OCI-LY1 (cell line): ENCODE measurements at regions not wholly inside any gene's neighbourhood (a gene's known extent, or its start where the extent isn't known, plus 50 kb on each side); places are given as distances from the start of the nearest gene placed in this dataset.

ENCODE experiments used
- H2AFZ ChIP-seq: fragments of 200-600 bp; sonication (generic), shearing (Covaris generic); 2 replicates; pipeline ENCODE4 v1.6.0; 2014; ENCODE audit warnings: antibody characterized with exemption, mild to moderate bottlenecking, low read length
- H3F3A ChIP-seq: fragments of 200-600 bp; sonication (generic), shearing (Covaris generic); 2 replicates; pipeline ENCODE4 v1.6.0; 2014; ENCODE audit warnings: mild to moderate bottlenecking, antibody characterized with exemption, low read length, moderate library complexity; ENCODE audit not compliant: insufficient read depth
- H3K27ac ChIP-seq: fragments of 200-600 bp; sonication (generic); 2 replicates; pipeline ENCODE4 v1.5.1; 2014; ENCODE audit warnings: low read length, mixed run types, mild to moderate bottlenecking, low read depth; ENCODE audit not compliant: poor library complexity, severe bottlenecking
- H3K27me3 ChIP-seq: fragments of 200-600 bp; sonication (generic); 2 replicates; pipeline ENCODE4 v1.6.0; 2014; ENCODE audit warnings: antibody characterized with exemption, mild to moderate bottlenecking, low read length, moderate library complexity; ENCODE audit not compliant: insufficient read depth
- H3K36me3 ChIP-seq: fragments of 200-600 bp; sonication (generic); 2 replicates; pipeline ENCODE4 v1.6.1; 2014; ENCODE audit warnings: mild to moderate bottlenecking, antibody characterized with exemption, low read length, moderate library complexity, mixed read lengths; ENCODE audit not compliant: insufficient read depth
- H3K4me1 ChIP-seq: fragments of 200-600 bp; sonication (generic); 2 replicates; pipeline ENCODE4 v1.5.1; 2014; ENCODE audit warnings: mild to moderate bottlenecking, low read length, moderate library complexity; ENCODE audit not compliant: insufficient read depth, severe bottlenecking
- H3K4me2 ChIP-seq: fragments of 200-600 bp; sonication (generic), shearing (Covaris generic); 2 replicates; pipeline ENCODE4 v1.6.1; 2014; ENCODE audit warnings: low read length
- H3K4me3 ChIP-seq: fragments of 200-600 bp; sonication (generic); 2 replicates; pipeline ENCODE4 v1.5.1; 2014; ENCODE audit warnings: low read length, low read depth, mild to moderate bottlenecking, mixed read lengths; ENCODE audit not compliant: poor library complexity, severe bottlenecking
- H3K79me2 ChIP-seq: fragments of 200-600 bp; shearing (Covaris generic); 2 replicates; pipeline ENCODE4 v1.6.1; 2016; ENCODE audit warnings: mixed run types, low read length, mixed read lengths; ENCODE audit not compliant: insufficient read depth
- H3K9ac ChIP-seq: fragments of 200-600 bp; sonication (generic), shearing (Covaris generic); 2 replicates; pipeline ENCODE4 v1.6.1; 2014; ENCODE audit warnings: mild to moderate bottlenecking, low read length, mixed read lengths
- H3K9me2 ChIP-seq: fragments of 200-600 bp; sonication (generic), shearing (Covaris generic); 2 replicates; pipeline ENCODE4 v1.6.1; 2014; ENCODE audit warnings: low read depth, mild to moderate bottlenecking, low read length, mixed read lengths
- H3K9me3 ChIP-seq: fragments of 200-600 bp; shearing (Covaris generic); 2 replicates; pipeline ENCODE4 v1.6.1; 2014; ENCODE audit warnings: low read length, mixed read lengths
- H4K20me1 ChIP-seq: fragments of 200-600 bp; sonication (generic), shearing (Covaris generic); 2 replicates; pipeline ENCODE4 v1.6.0; 2016; ENCODE audit warnings: mild to moderate bottlenecking, low read length; ENCODE audit not compliant: insufficient read depth
- CTCF ChIP-seq: fragments of 200-600 bp; sonication (generic), shearing (Covaris generic); IDR thresholded peaks from 2 replicates; pipeline ENCODE4 v1.5.1; 2017; ENCODE audit warnings: mild to moderate bottlenecking, antibody characterized with exemption, low read length, moderate library complexity, mixed read lengths
- EZH2 ChIP-seq: fragments of 200-600 bp; sonication (generic), shearing (Covaris generic); IDR thresholded peaks from 2 replicates; pipeline ENCODE4 v1.8.0; 2017; ENCODE audit warnings: borderline replicate concordance, mixed run types, mild to moderate bottlenecking, antibody characterized with exemption, low read length, moderate library complexity, mixed read lengths

DNA sequence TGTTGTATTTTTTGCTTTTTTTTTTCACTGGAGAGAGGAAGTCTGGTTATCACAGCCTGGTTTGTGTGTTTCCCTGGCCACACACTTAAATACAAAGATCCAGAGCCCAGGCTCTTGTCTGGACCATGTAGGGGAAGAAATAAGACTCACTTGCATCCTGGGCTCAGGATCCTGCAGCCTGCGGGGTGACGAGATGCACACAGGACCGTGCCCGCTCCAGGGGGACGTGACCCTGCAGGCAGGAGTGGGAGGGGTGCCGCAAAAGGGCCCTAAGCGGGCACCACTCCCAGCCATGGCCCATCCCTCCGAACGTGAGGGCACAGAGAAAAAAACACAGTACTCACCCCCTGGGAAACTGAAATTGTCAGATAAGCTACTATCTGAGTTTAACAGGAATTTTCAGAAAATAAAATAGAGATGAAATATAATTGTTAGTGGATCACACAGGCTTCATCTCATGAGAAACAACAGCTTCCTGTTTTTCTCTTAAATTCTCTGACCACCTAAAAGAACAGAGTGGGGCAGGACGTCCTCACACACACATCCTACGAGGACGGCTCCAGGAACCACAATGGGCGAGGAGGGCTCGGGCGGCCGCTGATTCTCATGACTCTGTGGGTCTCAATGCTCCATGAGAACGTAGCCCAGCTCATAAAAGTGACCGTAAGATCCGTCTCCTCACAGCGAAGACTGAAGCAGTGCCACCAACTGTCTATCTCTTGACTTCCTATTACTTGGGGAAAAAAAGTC is 142.6 kb upstream of the ALKAL2 start:
- H3K27me3 ChIP-seq, result no peaks in the 10 kb centered on the region
- peak overlapping the region; percentile 60 for H3K9ac ChIP-seq
- peak overlapping the region; percentile 88 for H3K27ac ChIP-seq
- no peaks in the 10 kb centered on the region for H3K9me3 ChIP-seq
- H3K4me2 ChIP-seq, result peak overlapping the region; percentile 54
- H3K36me3 ChIP-seq, result no peaks in the 10 kb centered on the region
- no peaks in the 10 kb centered on the region for H4K20me1 ChIP-seq
- no peaks in the 10 kb centered on the region for H3K9me2 ChIP-seq
- peaks cover 32% of the 10 kb centered on the region for H3K4me1 ChIP-seq
- no peaks in the 10 kb centered on the region for H3K79me2 ChIP-seq
- H3F3A ChIP-seq, result no peaks in the 10 kb centered on the region
- no peak for TF ChIP-seq EZH2
- no peak for TF ChIP-seq CTCF
- H2AFZ ChIP-seq, result no peak overlapping the region; the same call in 1 of the 2 replicates
- H3K4me3 ChIP-seq, result peak overlapping the region; percentile 37

DNA sequence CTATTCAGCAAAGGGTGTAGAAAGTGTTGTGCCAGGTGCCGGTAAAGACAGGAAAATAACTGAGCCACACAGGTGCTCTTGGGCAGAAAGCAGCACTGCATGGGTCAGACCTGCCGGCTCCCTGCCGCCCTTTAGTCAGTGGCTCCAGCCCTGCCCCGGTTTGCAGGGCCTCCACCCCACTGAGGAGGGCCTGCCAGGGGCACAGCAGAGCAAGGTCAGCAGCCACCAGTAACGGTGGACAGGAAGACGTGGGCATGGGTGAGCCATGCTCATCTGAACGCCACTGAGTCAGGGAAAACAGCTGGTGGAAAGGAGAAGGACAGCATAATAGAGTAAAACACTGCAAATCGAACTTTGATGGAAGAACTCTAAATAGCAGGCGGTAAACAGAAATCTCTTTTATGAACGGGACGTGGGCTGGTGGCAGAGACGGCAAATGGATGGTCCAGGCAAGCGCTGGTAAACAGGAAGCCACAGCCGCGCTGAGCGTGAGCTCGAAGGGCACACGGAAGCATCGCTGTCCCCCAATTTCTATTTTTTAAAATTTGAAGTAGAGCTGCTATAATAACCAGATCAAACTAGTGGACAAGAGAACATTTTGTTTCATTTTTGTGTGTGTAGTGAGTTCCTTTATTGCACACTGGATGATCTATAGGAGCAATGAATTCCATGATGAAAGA is 141.8 kb upstream of the ALKAL2 start:
- Histone ChIP-seq H3F3A (no peaks in the 10 kb centered on the region), H2AFZ (no peak overlapping the region)
- TF ChIP-seq CTCF, result no peak
- TF ChIP-seq EZH2, result no peak

DNA sequence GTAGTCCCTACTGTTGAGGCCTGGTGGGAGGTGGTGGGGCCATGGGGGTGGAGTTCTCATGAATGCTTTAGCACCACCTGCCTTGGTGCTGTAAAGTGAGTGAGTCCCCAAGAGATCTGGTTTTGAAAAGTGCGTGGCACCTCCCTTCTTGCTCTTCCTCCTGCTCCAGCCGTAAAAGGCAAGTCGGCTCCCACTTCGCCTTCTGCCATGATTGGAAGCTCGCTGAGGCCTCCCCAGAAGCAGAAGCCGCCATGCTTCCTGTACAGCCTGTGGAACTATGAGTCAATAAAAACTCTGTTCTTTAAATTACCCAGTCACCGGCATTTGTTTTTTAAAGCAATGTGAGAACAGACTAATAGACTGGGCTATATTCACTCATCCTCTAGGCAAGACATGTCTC is 141.3 kb upstream of the ALKAL2 start:
- Histone ChIP-seq H4K20me1 (no peaks in the 10 kb centered on the region), H3K9ac (no peak overlapping the region; the same call in 1 of the 2 replicates), H3K4me3 (no peak overlapping the region), H3K9me2 (no peaks in the 10 kb centered on the region), H2AFZ (no peak overlapping the region), H3K36me3 (no peaks in the 10 kb centered on the region), H3K4me1 (peaks cover 32% of the 10 kb centered on the region), H3K27ac (peak overlapping the region; percentile 88), H3K27me3 (no peaks in the 10 kb centered on the region), H3K79me2 (no peaks in the 10 kb centered on the region), H3F3A (no peaks in the 10 kb centered on the region), H3K9me3 (no peaks in the 10 kb centered on the region), H3K4me2 (peak overlapping the region; percentile 54)
- TF ChIP-seq EZH2, result no peak
- no peak for TF ChIP-seq CTCF

More for the DNA sequence above, 141.8 kb upstream of the ALKAL2 start:
- peaks cover 32% of the 10 kb centered on the region for H3K4me1 ChIP-seq
- no peaks in the 10 kb centered on the region for H3K27me3 ChIP-seq
- peak overlapping the region; percentile 37 for H3K4me3 ChIP-seq
- no peaks in the 10 kb centered on the region for H4K20me1 ChIP-seq
- no peaks in the 10 kb centered on the region for H3K9me3 ChIP-seq
- H3K27ac ChIP-seq, result peak overlapping the region; percentile 88
- peak overlapping the region; percentile 54 for H3K4me2 ChIP-seq
- H3K9ac ChIP-seq, result peak overlapping the region; percentile 60
- H3K36me3 ChIP-seq, result no peaks in the 10 kb centered on the region
- H3K79me2 ChIP-seq, result no peaks in the 10 kb centered on the region
- no peaks in the 10 kb centered on the region for H3K9me2 ChIP-seq
